Kidney (tissue), 13 donors: ENCODE measurements at regions not wholly inside any gene's neighbourhood (a gene's known extent, or its start where the extent isn't known, plus 50 kb on each side); places are given as distances from the start of the nearest gene placed in this dataset.
"Not testable (repeated sequence)": the region's sequence is repeated elsewhere in the genome, so short reads cannot be mapped to it uniquely, and the experiment has no call there.

Source experiments
- DNase-seq, 5 donors: peaks; one replicate each; pipeline ENCODE4 v3.0.0-alpha.2; 2013 to 2020
- FAIRE-seq: peaks from 2 replicates; lab custom pipeline; 2012; peaks lifted over from hg19 to GRCh38; lab: Jason Lieb, UNC
- H3K27ac ChIP-seq, 2 donors: one replicate each; pipeline ENCODE4 v1.7.0; 2013; ENCODE audit warnings: low read depth in 2 of 2, low read length in 2 of 2, inconsistent platforms in 1 of 2
- H3K27me3 ChIP-seq: one replicate; pipeline ENCODE4 v1.7.1; 2013; ENCODE audit warnings: low read length, inconsistent platforms; ENCODE audit not compliant: control insufficient read depth, insufficient read depth
- H3K36me3 ChIP-seq, 3 donors: one replicate each; pipeline versions ENCODE4 v1.7.0 to v1.7.1; 2013; ENCODE audit warnings: low read length in 3 of 3, control low read depth in 1 of 3, inconsistent platforms in 1 of 3; ENCODE audit not compliant: insufficient read depth in 3 of 3, control insufficient read depth in 2 of 3
- H3K4me1 ChIP-seq, 3 donors: one replicate each; pipeline versions ENCODE4 v1.7.0 to v1.7.1; 2013; ENCODE audit warnings: low read length in 3 of 3, inconsistent platforms in 1 of 3, low read depth in 1 of 3; ENCODE audit not compliant: control insufficient read depth in 2 of 3, insufficient read depth in 2 of 3
- H3K4me3 ChIP-seq, 3 donors: one replicate each; pipeline versions ENCODE4 v1.7.0 to v1.8.1; 2013; ENCODE audit warnings: low read length in 3 of 3, control low read depth in 1 of 3, inconsistent platforms in 1 of 3
- H3K9ac ChIP-seq, 3 donors: one replicate each; pipeline versions ENCODE4 v1.7.0 to v1.7.1; 2013; ENCODE audit warnings: low read length in 3 of 3, control low read depth in 1 of 3, inconsistent platforms in 1 of 3
- H3K9me3 ChIP-seq, 3 donors: one replicate each; pipeline versions ENCODE4 v1.7.0 to v1.7.1; 2013; ENCODE audit warnings: low read length in 3 of 3, control low read depth in 1 of 3, inconsistent platforms in 1 of 3; ENCODE audit not compliant: control insufficient read depth in 2 of 3, insufficient read depth in 1 of 3
- intact Hi-C: fragments of 100-400 bp; cut with DNase I; formaldehyde crosslinking; loops from one replicate; pipeline ENCODE4 v1.11.1; 2022
- TF ChIP-seq, protein P1 (sequence below): IDR thresholded peaks from 3 replicates; pipeline ENCODE4 v1.5.1; 2012; ENCODE audit warnings: mild to moderate bottlenecking, moderate library complexity, borderline replicate concordance; ENCODE audit not compliant: insufficient read depth; ENCODE audit errors: extremely low read depth
- donor health status: control.
- donor health status: control.
- donor health status: control.
- donor health status: control.
- donor health status: control.
- donor health status: DM: yes; HTN: yes; CAD: no.
- donor health status: Normal renal cell carcinoma (clear cell type).

DNA sequence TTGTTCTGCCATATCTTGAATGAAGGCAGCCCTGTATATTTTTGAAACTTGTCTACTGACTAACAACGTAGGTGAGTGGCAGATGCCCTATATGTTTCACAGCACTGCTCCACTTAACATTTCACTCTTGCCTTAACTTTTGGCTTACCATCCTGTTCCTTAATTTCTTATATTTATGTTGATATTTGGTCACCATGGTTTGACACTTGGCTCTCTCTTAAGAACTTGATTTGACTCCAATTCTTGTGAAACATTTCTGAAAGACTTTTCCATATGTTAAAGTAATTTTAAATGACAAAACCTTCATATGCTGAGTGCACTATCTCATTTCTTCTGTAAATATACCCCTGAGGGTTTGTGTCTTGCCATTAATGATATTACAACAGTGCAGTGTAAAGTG, 434.3 kb upstream of the IMPG1 start:
- TF ChIP-seq, protein P1, sequence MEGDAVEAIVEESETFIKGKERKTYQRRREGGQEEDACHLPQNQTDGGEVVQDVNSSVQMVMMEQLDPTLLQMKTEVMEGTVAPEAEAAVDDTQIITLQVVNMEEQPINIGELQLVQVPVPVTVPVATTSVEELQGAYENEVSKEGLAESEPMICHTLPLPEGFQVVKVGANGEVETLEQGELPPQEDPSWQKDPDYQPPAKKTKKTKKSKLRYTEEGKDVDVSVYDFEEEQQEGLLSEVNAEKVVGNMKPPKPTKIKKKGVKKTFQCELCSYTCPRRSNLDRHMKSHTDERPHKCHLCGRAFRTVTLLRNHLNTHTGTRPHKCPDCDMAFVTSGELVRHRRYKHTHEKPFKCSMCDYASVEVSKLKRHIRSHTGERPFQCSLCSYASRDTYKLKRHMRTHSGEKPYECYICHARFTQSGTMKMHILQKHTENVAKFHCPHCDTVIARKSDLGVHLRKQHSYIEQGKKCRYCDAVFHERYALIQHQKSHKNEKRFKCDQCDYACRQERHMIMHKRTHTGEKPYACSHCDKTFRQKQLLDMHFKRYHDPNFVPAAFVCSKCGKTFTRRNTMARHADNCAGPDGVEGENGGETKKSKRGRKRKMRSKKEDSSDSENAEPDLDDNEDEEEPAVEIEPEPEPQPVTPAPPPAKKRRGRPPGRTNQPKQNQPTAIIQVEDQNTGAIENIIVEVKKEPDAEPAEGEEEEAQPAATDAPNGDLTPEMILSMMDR: no peak
- no peaks in the 10 kb centered on the region for H3K4me1 ChIP-seq
- H3K9ac ChIP-seq: no peak overlapping the region
- no peaks in the 10 kb centered on the region for H3K27me3 ChIP-seq
- H3K36me3 ChIP-seq: no peaks in the 10 kb centered on the region
- H3K27ac ChIP-seq: no peak overlapping the region
- FAIRE-seq (no peak), DNase-seq (no peak)
- intact Hi-C loops: no loop called here
- no peak overlapping the region for H3K4me3 ChIP-seq
- H3K9me3 ChIP-seq: no peaks in the 10 kb centered on the region

DNA sequence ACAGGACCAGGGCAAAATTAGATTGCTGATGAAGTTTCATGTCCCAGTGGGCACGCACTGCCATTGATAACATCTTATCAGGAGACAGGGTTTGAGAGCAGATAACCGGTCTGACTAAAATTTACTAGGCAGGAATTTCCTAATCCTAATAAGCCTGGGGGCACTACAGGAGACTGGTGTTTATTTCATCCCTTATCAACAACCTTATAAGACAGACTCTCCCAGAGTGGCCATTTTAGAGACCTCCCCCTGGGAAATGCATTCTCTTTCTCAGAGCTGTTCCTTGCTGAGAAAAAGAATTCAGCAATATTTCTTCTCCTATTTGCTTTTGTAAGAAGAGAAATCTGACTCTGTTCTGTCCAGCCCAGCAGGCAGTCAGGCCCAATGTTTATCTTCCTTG, 423.4 kb upstream of the IMPG1 start:
- DNase-seq (no peak), FAIRE-seq (no peak)
- H3K36me3 ChIP-seq: no peaks in the 10 kb centered on the region
- intact Hi-C loops: no loop called here
- no peaks in the 10 kb centered on the region for H3K9me3 ChIP-seq
- H3K27ac ChIP-seq: no peak overlapping the region
- no peaks in the 10 kb centered on the region for H3K27me3 ChIP-seq
- no peaks in the 10 kb centered on the region for H3K4me1 ChIP-seq
- TF ChIP-seq, protein P1: no peak
- no peak overlapping the region for H3K4me3 ChIP-seq
- no peak overlapping the region for H3K9ac ChIP-seq

GRCh38 chr6:76491376-76491775, 418.9 kb upstream of the IMPG1 start:
- H3K27me3 ChIP-seq, H3K9me3 ChIP-seq, H3K4me3 ChIP-seq, H3K4me1 ChIP-seq, H3K27ac ChIP-seq, FAIRE-seq, H3K9ac ChIP-seq, DNase-seq, intact Hi-C loops, H3K36me3 ChIP-seq: not testable (repeated sequence)

DNA sequence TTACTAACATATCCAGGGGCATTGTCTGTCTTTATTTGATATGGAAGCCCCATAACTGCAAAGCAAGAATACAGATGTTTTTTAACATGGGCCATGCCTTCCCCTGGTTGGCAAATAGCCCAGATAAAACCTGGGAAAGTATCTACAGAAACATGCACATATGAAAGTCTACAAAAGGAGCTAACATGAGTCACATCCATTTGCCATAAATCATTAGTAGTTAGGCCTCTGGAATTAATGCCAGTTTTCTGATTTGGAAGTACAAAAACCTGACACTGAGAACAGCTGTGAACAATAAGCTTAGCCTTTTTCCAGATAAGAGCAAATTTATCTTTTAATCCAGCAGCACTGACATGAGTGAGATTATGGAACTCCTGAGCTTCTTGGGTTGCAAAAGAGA, 418.0 kb upstream of the IMPG1 start:
- Histone ChIP-seq H3K4me3 (no peak overlapping the region), H3K9ac (no peak overlapping the region), H3K36me3 (no peaks in the 10 kb centered on the region), H3K27me3 (no peaks in the 10 kb centered on the region), H3K4me1 (no peaks in the 10 kb centered on the region), H3K27ac (no peak overlapping the region), H3K9me3 (no peaks in the 10 kb centered on the region)
- TF ChIP-seq, protein P1: no peak
- FAIRE-seq: no peak
- DNase-seq: peak in 2 of 5 donors; percentile 12
- intact Hi-C loops: no loop called here
